HCT116 (cell line): ENCODE measurements at regions not wholly inside any gene's neighbourhood (a gene's known extent, or its start where the extent isn't known, plus 50 kb on each side); places are given as distances from the start of the nearest gene placed in this dataset.

Experiments
- ATAC-seq: fragments of 200-7000 bp; cut with Tn5 transposase; 2 replicates; pipeline ENCODE4 v1.9.1; 2020; ENCODE audit warnings: mild to moderate bottlenecking, moderate library complexity
- BruUV-seq: library from RNA; stranded (reverse); fragments of 400-500 nt; replicated peaks from 2 replicates; lab custom pipeline; 2021; lab: Mats Ljungman, UMichigan
- CTCF ChIA-PET: fragments of 300-600 bp; sonication (Branson Sonifier 250); formaldehyde crosslinking; loops from one replicate; lab custom pipeline; 2021; ENCODE audit warnings: antibody characterized with exemption; lab: Charles Lee
- POLR2A ChIA-PET: fragments of 300-600, 350-600 bp; sonication (Branson Sonifier 250); formaldehyde crosslinking; loops from one replicate; lab custom pipeline; 2021; ENCODE audit warnings: antibody characterized with exemption; lab: Charles Lee
- RAD21 ChIA-PET, 2 experiments: fragments of 300-600 bp; sonication (Branson Sonifier 250); formaldehyde crosslinking; loops; one replicate each; lab custom pipeline; 2023; ENCODE audit warnings: low total read pairs in 2 of 2; ENCODE audit not compliant: uncharacterized antibody in 2 of 2, unreplicated experiment in 2 of 2, low non-redundant PET in 1 of 2; lab: Charles Lee
- DNase-seq: peaks from one replicate; pipeline ENCODE4 v3.0.0-alpha.2; 2010; ENCODE audit warnings: low read depth, low spot score
- H2AFZ ChIP-seq: fragments of 200-600 bp; shearing (Covaris generic), sonication (generic); 2 replicates; pipeline ENCODE4 v1.6.1; 2017; ENCODE audit warnings: low read depth, mixed run types, mixed read lengths, antibody characterized with exemption, low read length; ENCODE audit not compliant: poor library complexity, severe bottlenecking
- H3K27ac ChIP-seq: 2 replicates; pipeline ENCODE4 v1.5.1; 2012; ENCODE audit warnings: low read depth, low read length
- H3K27me3 ChIP-seq: fragments of 200-600 bp; sonication (generic); 2 replicates; pipeline ENCODE4 v1.6.1; 2016; ENCODE audit warnings: mixed run types, low read length, mixed read lengths; ENCODE audit not compliant: insufficient read depth
- H3K36me3 ChIP-seq, 2 experiments: fragments of 200-500 bp in 1 of 2; fragments of 200-600 bp in 1 of 2; sonication (Bioruptor generic) in 1 of 2; sonication (generic) in 1 of 2; 2 replicates each; pipeline versions ENCODE4 v1.5.1 to v1.6.1; 2014 to 2016; ENCODE audit warnings: low read length in 2 of 2, inconsistent platforms in 1 of 2, mixed read lengths in 1 of 2, mixed run types in 1 of 2; ENCODE audit not compliant: insufficient read depth in 2 of 2, control insufficient read depth in 1 of 2
- H3K4me1 ChIP-seq, 2 experiments: fragments of 200-600 bp in 1 of 2; sonication (generic) in 1 of 2; 2 replicates each; pipeline versions ENCODE4 v1.5.1 to v1.6.1; 2012 to 2017; ENCODE audit warnings: low read length in 2 of 2, inconsistent platforms in 1 of 2, mild to moderate bottlenecking in 1 of 2, mixed read lengths in 1 of 2, mixed run types in 1 of 2, moderate library complexity in 1 of 2; ENCODE audit not compliant: insufficient read depth in 2 of 2, control insufficient read depth in 1 of 2
- H3K4me2 ChIP-seq: fragments of 200-600 bp; sonication (generic); 2 replicates; pipeline ENCODE4 v1.6.1; 2017; ENCODE audit warnings: mixed run types, low read length, mixed read lengths
- H3K4me3 ChIP-seq, 2 experiments: fragments of 200-600 bp in 1 of 2; sonication (generic) in 1 of 2; replicated peaks in 1 of 2; 2 replicates each; pipeline ENCODE4 v1.5.1; 2011 to 2016; ENCODE audit warnings: low read length in 2 of 2, control low read depth in 1 of 2, low read depth in 1 of 2, mild to moderate bottlenecking in 1 of 2, mixed read lengths in 1 of 2, mixed run types in 1 of 2
- H3K79me2 ChIP-seq: fragments of 200-600 bp; sonication (generic); 2 replicates; pipeline ENCODE4 v1.6.1; 2017; ENCODE audit warnings: mild to moderate bottlenecking, mixed run types, low read length, moderate library complexity, mixed read lengths; ENCODE audit not compliant: insufficient read depth
- H3K9ac ChIP-seq: fragments of 200-600 bp; sonication (generic); 2 replicates; pipeline ENCODE4 v1.6.1; 2016; ENCODE audit warnings: low read length, mixed read lengths
- H3K9me2 ChIP-seq: fragments of 200-600 bp; sonication (generic), shearing (Covaris generic); 2 replicates; pipeline ENCODE4 v1.6.1; 2017; ENCODE audit warnings: mixed run types, mild to moderate bottlenecking, moderate library complexity; ENCODE audit not compliant: insufficient read depth
- H3K9me3 ChIP-seq, 2 experiments: fragments of 200-500 bp in 1 of 2; fragments of 200-600 bp in 1 of 2; sonication (Bioruptor generic) in 1 of 2; sonication (generic) in 1 of 2; 2 replicates each; pipeline ENCODE4 v1.6.1; 2014 to 2017; ENCODE audit warnings: low read length in 2 of 2, mixed read lengths in 2 of 2, inconsistent platforms in 1 of 2, low read depth in 1 of 2, mild to moderate bottlenecking in 1 of 2, mixed run types in 1 of 2, moderate library complexity in 1 of 2; ENCODE audit not compliant: control insufficient read depth in 1 of 2, insufficient read depth in 1 of 2
- H4K20me1 ChIP-seq: fragments of 200-600 bp; sonication (generic), shearing (Covaris generic); 2 replicates; pipeline ENCODE4 v1.6.1; 2017; ENCODE audit warnings: mixed run types, mild to moderate bottlenecking, moderate library complexity; ENCODE audit not compliant: insufficient read depth
- CBX3 ChIP-seq: IDR thresholded peaks from 2 replicates; pipeline ENCODE4 v1.6.1; 2012; ENCODE audit warnings: low read depth
- EGR1 ChIP-seq: IDR thresholded peaks from 2 replicates; pipeline ENCODE4 v1.6.1; 2012; ENCODE audit warnings: low read depth
- EZH2 ChIP-seq: fragments of 200-600 bp; sonication (generic); IDR thresholded peaks from 2 replicates; pipeline ENCODE4 v1.6.1; 2017; ENCODE audit warnings: antibody characterized with exemption, mixed run types
- EZH2phosphoT487 ChIP-seq: fragments of 200-600 bp; IDR thresholded peaks from 2 replicates; pipeline ENCODE4 v1.6.1; 2018; ENCODE audit warnings: antibody characterized with exemption, borderline replicate concordance
- FOSL1 ChIP-seq: IDR thresholded peaks from 2 replicates; pipeline ENCODE4 v1.6.1; 2012; ENCODE audit warnings: low read depth
- JUND ChIP-seq: IDR thresholded peaks from 2 replicates; pipeline ENCODE4 v1.6.1; 2012
- POLR2A ChIP-seq: IDR thresholded peaks from 2 replicates; pipeline ENCODE4 v1.7.0; 2011; ENCODE audit warnings: borderline replicate concordance; ENCODE audit not compliant: insufficient read depth, insufficient read length; ENCODE audit errors: extremely low read depth
- POLR2AphosphoS5 ChIP-seq: IDR thresholded peaks from 2 replicates; pipeline ENCODE4 v1.6.1; 2011; ENCODE audit warnings: mild to moderate bottlenecking, low read depth, low read length, moderate library complexity
- RAD21 ChIP-seq: IDR thresholded peaks from 2 replicates; pipeline ENCODE4 v1.6.1; 2012; ENCODE audit warnings: low read depth, mild to moderate bottlenecking
- SIN3A ChIP-seq: IDR thresholded peaks from 2 replicates; pipeline ENCODE4 v1.6.1; 2012; ENCODE audit warnings: low read depth
- SP1 ChIP-seq: IDR thresholded peaks from 2 replicates; pipeline ENCODE4 v1.6.1; 2012; ENCODE audit warnings: low read depth
- TCF7L2 ChIP-seq: IDR thresholded peaks from 2 replicates; pipeline ENCODE4 v1.7.0; 2011; ENCODE audit warnings: borderline replicate concordance, inconsistent platforms; ENCODE audit not compliant: insufficient read depth, insufficient read length; ENCODE audit errors: extremely low read depth
- YY1 ChIP-seq: IDR thresholded peaks from 2 replicates; pipeline ENCODE4 v1.6.1; 2011; ENCODE audit warnings: low read length, low read depth, moderate library complexity, mild to moderate bottlenecking; ENCODE audit not compliant: insufficient replicate concordance; ENCODE audit errors: extremely low read depth
- ZFX ChIP-seq: fragments of 450-650 bp; IDR thresholded peaks from 2 replicates; pipeline ENCODE4 v1.6.1; 2017
- ZNF274 ChIP-seq: fragments of 200-500 bp; sonication (Bioruptor generic); IDR thresholded peaks from 2 replicates; pipeline ENCODE4 v1.6.1; 2014; ENCODE audit warnings: mild to moderate bottlenecking, low read depth, low read length, inconsistent platforms
- intact Hi-C: fragments of 100-400 bp; cut with micrococcal nuclease; formaldehyde crosslinking; loops from 2 replicates; pipeline ENCODE4 v1.10.0; 2022
- TF ChIP-seq, protein P1 (sequence below): IDR thresholded peaks from 2 replicates; pipeline ENCODE4 v1.6.1; 2012
- TF ChIP-seq, protein P2 (sequence below): IDR thresholded peaks from 2 replicates; pipeline ENCODE4 v1.6.1; 2012

DNA sequence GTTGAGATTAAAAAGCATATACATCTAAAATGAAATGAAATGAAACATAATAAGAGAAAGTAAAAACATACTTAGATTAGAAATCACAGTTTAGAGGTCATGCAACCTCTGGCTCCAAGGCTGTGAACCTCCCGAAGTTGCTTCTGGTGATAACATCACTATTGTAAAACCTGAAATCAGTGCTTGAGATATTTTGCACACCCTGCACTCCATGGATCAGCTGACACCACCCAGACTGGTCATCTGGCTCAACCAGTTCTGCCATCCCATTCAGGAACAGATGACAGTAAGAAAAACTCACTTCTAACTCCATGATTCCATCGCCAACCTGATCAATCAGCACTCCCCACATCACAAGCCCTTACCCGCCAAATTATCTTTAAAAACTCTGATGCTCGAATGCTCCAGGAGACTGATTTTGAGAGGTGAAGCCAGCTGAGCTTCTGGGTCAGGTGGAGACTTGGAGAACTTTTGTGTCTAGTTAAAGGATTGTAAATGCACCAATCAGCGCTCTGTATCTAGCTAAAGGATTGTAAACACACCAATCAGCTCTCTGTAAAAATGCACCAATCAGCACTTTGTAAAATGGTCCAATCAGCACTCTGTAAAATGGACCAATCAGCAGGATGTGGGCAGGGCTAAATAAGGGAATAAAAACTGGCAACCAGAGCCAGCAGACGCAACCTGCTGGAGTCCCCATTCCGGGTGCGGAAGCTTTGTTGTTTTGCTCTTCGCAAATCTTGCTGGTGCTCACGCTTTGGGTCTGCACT is 162.6 kb upstream of the MAGI2 start:
- Histone ChIP-seq H3K79me2 (no peaks in the 10 kb centered on the region), H3K4me2 (no peak overlapping the region), H3K4me1 (no peaks in the 10 kb centered on the region), H3K27me3 (no peaks in the 10 kb centered on the region), H4K20me1 (no peaks in the 10 kb centered on the region), H3K4me3 (no peak overlapping the region), H3K9me2 (no peaks in the 10 kb centered on the region; the same call in 1 of the 2 replicates), H2AFZ (no peak overlapping the region)
- CTCF ChIA-PET: no interaction called here
- intact Hi-C loops: no loop called here
- ATAC-seq: no peak
- BruUV-seq: no TSS peak
- TF ChIP-seq, protein P1, sequence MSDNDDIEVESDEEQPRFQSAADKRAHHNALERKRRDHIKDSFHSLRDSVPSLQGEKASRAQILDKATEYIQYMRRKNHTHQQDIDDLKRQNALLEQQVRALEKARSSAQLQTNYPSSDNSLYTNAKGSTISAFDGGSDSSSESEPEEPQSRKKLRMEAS: no peak
- TF ChIP-seq CBX3: no peak
- TF ChIP-seq, all 23 proteins: peak for 0
- no peak overlapping the region for H3K27ac ChIP-seq
- H3K9ac ChIP-seq: no peak overlapping the region
- no peaks in the 10 kb centered on the region for H3K9me3 ChIP-seq
- H3K36me3 ChIP-seq: no peaks in the 10 kb centered on the region
- ChIA-PET RAD21 (no interaction called here), POLR2A (no interaction called here)
- DNase-seq: no peak

DNA sequence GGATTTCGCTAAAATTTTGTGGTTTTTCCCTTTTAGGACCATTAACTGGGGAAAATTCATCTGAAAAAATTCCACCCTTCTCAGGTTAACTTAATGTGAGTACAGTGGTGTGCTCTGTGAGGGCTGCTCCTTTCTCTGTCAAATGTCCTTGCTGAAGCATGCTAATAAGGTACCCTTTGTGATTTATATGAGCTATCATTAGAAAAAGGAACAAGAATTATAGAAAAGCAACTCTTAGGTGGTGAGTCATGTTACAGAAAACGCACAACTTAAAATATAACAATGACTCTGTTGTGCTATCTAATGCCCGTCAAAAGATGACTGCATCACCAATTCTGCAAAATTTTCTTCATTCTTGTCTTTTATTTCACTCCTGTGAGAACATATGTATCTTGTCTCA is 162.0 kb upstream of the MAGI2 start:
- TF ChIP-seq RAD21 (no peak), FOSL1 (no peak), EZH2 (no peak), TCF7L2 (no peak), SIN3A (no peak), ZFX (no peak), ZNF274 (no peak), EGR1 (no peak), EZH2phosphoT487 (no peak), POLR2A (no peak), POLR2AphosphoS5 (no peak), SP1 (no peak), JUND (no peak), YY1 (no peak)
- TF ChIP-seq, protein P2, sequence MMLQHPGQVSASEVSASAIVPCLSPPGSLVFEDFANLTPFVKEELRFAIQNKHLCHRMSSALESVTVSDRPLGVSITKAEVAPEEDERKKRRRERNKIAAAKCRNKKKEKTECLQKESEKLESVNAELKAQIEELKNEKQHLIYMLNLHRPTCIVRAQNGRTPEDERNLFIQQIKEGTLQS: no peak
- TF ChIP-seq, protein P1: no peak
- H3K4me1 ChIP-seq: no peaks in the 10 kb centered on the region
- ChIA-PET POLR2A (no interaction called here), RAD21 (no interaction called here), CTCF (no interaction called here)
- no peaks in the 10 kb centered on the region for H3K9me3 ChIP-seq
- H3K9ac ChIP-seq: no peak overlapping the region
- no peaks in the 10 kb centered on the region for H3K79me2 ChIP-seq
- H2AFZ ChIP-seq: no peak overlapping the region
- ATAC-seq: no peak
- H3K4me2 ChIP-seq: no peak overlapping the region
- no peaks in the 10 kb centered on the region for H4K20me1 ChIP-seq
- no peaks in the 10 kb centered on the region; the same call in 1 of the 2 replicates for H3K9me2 ChIP-seq
- DNase-seq: no peak
- H3K27me3 ChIP-seq: no peaks in the 10 kb centered on the region
- H3K27ac ChIP-seq: no peak overlapping the region
- H3K36me3 ChIP-seq: no peaks in the 10 kb centered on the region
- no peak overlapping the region for H3K4me3 ChIP-seq
- BruUV-seq: no TSS peak
- intact Hi-C loops: no loop called here
